Calu3 (cell line): ENCODE measurements at regions not wholly inside any gene's neighbourhood (a gene's known extent, or its start where the extent isn't known, plus 50 kb on each side); places are given as distances from the start of the nearest gene placed in this dataset.

ENCODE experiments used
- BruUV-seq: library from RNA; stranded (reverse); fragments of 400-500 nt; replicated peaks from 2 replicates; lab custom pipeline; 2021; lab: Mats Ljungman, UMichigan
- CTCF ChIA-PET: fragments of 300-600 bp; sonication (Branson Sonifier 250); formaldehyde crosslinking; loops from one replicate; lab custom pipeline; 2022; ENCODE audit warnings: antibody characterized with exemption; lab: Charles Lee
- DNase-seq: peaks from one replicate; pipeline ENCODE4 v3.0.0; 2022
- H3K27ac Mint-ChIP-seq: one replicate; pipeline ENCODE4 v1.8.0; 2022; ENCODE audit warnings: mixed read lengths; ENCODE audit not compliant: unreplicated experiment
- H3K27me3 Mint-ChIP-seq: one replicate; pipeline ENCODE4 v1.8.0; 2022; ENCODE audit warnings: mixed read lengths; ENCODE audit not compliant: unreplicated experiment
- H3K36me3 Mint-ChIP-seq: one replicate; pipeline ENCODE4 v1.8.0; 2022; ENCODE audit warnings: mild to moderate bottlenecking, moderate library complexity, mixed read lengths; ENCODE audit not compliant: insufficient read depth, unreplicated experiment
- H3K4me1 Mint-ChIP-seq: one replicate; pipeline ENCODE4 v1.8.0; 2022; ENCODE audit warnings: mild to moderate bottlenecking, low read depth, mixed read lengths; ENCODE audit not compliant: unreplicated experiment
- H3K4me3 Mint-ChIP-seq: one replicate; pipeline ENCODE4 v1.8.0; 2022; ENCODE audit warnings: mild to moderate bottlenecking, low read depth, moderate library complexity, mixed read lengths; ENCODE audit not compliant: unreplicated experiment
- H3K9me3 Mint-ChIP-seq: one replicate; pipeline ENCODE4 v1.8.0; 2022; ENCODE audit warnings: low read depth, mixed read lengths; ENCODE audit not compliant: unreplicated experiment
- intact Hi-C: fragments of 100-400 bp; cut with micrococcal nuclease; formaldehyde crosslinking; loops from one replicate; pipeline ENCODE4 v1.10.0; 2022; ENCODE audit not compliant: unreplicated experiment
- TF ChIP-seq, protein P1 (sequence below): fragments of 200-600 bp; IDR thresholded peaks from one replicate; pipeline ENCODE4 v1.8.0; 2022; ENCODE audit warnings: antibody characterized with exemption; ENCODE audit not compliant: unreplicated experiment

- no TSS peak for BruUV-seq
- intact Hi-C loops = no loop called here
These were observed 102.9 kb downstream of the MTNR1B start for GRCh38 chr11:93072229-93072914.

DNA sequence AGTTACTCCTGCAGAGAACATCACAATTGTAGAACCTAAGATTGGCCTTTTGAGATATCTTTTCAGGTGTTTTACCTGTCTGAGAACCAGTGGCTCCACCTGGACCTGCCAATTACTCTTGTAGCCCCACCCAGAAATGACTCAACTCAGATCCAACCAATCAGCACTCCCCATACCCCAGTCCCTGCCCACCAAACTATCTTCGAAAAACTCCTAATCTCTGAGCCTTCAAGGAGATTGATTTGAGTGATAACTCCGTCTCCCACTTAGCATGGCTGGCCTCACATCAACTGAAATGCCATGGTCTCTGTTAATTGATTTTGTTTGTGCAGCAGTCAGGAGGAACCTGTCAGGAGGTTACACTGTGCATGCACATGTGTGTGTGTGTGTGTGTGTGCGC lies 103.6 kb downstream of the MTNR1B start:
- Mint-ChIP-seq H3K36me3 (no peaks in the 10 kb centered on the region), H3K4me3 (no peak overlapping the region), H3K27ac (no peak overlapping the region), H3K4me1 (no peaks in the 10 kb centered on the region), H3K9me3 (no peaks in the 10 kb centered on the region), H3K27me3 (peaks cover 16% of the 10 kb centered on the region)
- BruUV-seq = no TSS peak
- TF ChIP-seq, protein P1, sequence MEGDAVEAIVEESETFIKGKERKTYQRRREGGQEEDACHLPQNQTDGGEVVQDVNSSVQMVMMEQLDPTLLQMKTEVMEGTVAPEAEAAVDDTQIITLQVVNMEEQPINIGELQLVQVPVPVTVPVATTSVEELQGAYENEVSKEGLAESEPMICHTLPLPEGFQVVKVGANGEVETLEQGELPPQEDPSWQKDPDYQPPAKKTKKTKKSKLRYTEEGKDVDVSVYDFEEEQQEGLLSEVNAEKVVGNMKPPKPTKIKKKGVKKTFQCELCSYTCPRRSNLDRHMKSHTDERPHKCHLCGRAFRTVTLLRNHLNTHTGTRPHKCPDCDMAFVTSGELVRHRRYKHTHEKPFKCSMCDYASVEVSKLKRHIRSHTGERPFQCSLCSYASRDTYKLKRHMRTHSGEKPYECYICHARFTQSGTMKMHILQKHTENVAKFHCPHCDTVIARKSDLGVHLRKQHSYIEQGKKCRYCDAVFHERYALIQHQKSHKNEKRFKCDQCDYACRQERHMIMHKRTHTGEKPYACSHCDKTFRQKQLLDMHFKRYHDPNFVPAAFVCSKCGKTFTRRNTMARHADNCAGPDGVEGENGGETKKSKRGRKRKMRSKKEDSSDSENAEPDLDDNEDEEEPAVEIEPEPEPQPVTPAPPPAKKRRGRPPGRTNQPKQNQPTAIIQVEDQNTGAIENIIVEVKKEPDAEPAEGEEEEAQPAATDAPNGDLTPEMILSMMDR = no peak
- intact Hi-C loops = no loop called here
- CTCF ChIA-PET = no interaction called here
- DNase-seq = no peak

More at GRCh38 chr11:93072229-93072914, 102.9 kb downstream of the MTNR1B start:
- Mint-ChIP-seq H3K27ac (no peak overlapping the region), H3K27me3 (peaks cover 16% of the 10 kb centered on the region), H3K4me3 (no peak overlapping the region), H3K36me3 (no peaks in the 10 kb centered on the region), H3K4me1 (no peaks in the 10 kb centered on the region), H3K9me3 (no peaks in the 10 kb centered on the region)
- TF ChIP-seq, protein P1 = no peak
- DNase-seq = no peak
- CTCF ChIA-PET = no interaction called here

GRCh38 chr11:93073508-93074280 lies 104.2 kb downstream of the MTNR1B start:
- Mint-ChIP-seq H3K4me3 (no peak overlapping the region), H3K27me3 (peaks cover 16% of the 10 kb centered on the region), H3K36me3 (no peaks in the 10 kb centered on the region), H3K4me1 (no peaks in the 10 kb centered on the region), H3K27ac (no peak overlapping the region), H3K9me3 (no peaks in the 10 kb centered on the region)
- TF ChIP-seq, protein P1 = no peak
- intact Hi-C loops = no loop called here
- DNase-seq = no peak
- CTCF ChIA-PET = no interaction called here
- BruUV-seq = no TSS peak

DNA sequence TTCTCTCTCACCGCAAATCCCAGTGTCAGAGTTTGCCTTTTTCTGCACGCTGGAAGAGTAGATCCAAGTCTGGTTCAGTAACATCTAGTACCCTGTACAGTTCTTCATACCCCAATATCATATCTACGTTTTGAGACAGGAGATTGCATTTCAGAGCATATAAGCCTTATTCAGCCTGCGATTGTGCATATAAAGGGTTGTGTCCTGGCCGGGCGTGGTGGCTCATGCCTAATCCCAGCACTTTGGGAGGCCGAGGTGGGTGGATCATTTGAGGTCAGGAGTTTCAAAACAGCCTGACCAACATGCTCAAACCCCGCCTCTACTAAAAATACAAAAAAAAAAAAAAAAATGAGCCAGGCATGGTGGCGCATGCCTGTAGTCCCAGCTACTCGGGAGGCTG lies 104.9 kb downstream of the MTNR1B start:
- intact Hi-C loops = no loop called here
- no TSS peak for BruUV-seq
- H3K27ac Mint-ChIP-seq = no peak overlapping the region
- H3K4me3 Mint-ChIP-seq = no peak overlapping the region
- H3K4me1 Mint-ChIP-seq = no peaks in the 10 kb centered on the region
- peaks cover 16% of the 10 kb centered on the region for H3K27me3 Mint-ChIP-seq
- CTCF ChIA-PET = no interaction called here
- H3K9me3 Mint-ChIP-seq = no peaks in the 10 kb centered on the region
- no peak for DNase-seq
- TF ChIP-seq, protein P1 = no peak
- H3K36me3 Mint-ChIP-seq = no peaks in the 10 kb centered on the region
